GM18861 (cell line): ENCODE measurements at regions not wholly inside any gene's neighbourhood (a gene's known extent, or its start where the extent isn't known, plus 50 kb on each side); places are given as distances from the start of the nearest gene placed in this dataset.

Source experiments
- ATAC-seq: cut with Tn5 transposase; IDR thresholded peaks from one replicate; pipeline ENCODE4 v1.9.1; 2021; ENCODE audit not compliant: unreplicated experiment

DNA sequence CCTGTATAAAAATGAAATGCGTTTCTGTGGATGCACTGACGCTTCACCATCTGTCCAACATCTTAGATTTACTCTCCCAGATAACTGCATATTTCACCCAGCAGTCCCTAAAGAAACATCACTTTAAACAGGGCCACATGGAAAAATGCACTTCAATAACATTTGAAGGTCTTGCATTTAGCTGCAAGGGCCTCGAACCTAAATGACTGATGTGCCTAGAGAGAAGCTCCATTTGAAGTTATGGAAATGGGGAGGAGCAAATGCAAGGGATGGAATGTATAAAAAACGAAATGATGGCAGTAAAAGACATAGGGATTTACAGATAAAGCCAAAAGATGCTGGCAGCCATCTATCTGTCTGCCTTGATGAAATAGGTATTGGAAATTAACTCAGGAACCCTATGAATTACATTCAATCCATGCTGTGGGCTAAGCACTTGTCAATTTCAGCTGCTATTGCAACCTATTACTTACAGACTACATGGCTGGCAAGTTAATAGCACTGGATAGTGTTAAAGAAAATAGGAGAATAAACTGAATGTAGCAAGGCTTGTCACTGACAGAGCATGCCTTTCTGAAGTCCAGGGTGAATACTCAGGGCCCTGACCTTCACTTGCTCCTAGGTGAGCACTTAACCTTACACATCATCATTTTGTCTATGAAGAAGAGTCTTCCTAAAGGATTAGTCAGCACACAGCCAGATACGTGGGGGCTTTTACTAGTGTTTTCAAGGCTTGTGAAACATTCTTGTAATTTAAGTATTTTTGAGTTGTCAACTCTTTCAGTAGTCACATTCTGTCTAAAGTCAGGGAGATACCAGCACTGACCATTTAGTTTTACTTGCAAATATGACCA lies 963.4 kb downstream of the PCDH17 start:
- ATAC-seq = no peak

DNA sequence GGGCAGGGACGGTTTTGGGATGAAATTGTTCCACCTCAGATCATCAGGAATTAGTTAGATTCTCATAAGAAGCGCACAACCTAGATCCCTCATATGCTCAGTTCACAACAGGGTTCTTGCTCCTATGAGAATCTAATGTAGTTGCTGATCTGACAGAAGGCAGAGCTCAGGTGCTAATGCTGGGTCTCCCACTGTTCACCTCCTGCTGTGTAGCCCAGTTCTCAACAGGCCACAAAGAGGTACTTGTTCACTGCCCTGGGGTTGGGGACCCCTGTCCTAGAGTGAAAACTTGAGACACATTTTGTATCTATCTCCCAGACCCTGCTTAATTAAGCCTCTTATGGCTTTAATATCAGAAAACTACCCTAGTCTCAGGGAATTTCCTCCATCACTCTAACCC lies 966.0 kb downstream of the PCDH17 start:
- ATAC-seq = no peak

DNA sequence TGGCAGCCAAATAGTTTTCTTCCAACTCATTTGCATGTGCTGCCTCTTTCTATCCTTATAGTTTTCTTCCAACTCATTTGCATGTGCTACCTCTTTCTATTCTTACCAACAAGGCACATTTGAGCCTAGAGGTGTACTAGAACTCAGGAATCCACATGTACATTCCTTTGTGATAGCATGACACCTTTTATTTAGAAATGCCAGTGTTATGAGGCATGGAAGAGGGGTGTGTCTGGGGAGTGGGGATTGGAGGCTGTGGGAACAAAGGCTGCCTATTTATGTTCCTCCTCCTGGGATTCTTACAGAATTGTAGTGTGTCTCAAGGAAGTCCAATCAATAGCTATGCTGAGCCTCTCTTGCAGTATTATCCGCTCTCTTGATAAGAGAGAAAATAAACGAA lies 966.7 kb downstream of the PCDH17 start:
- no peak for ATAC-seq

DNA sequence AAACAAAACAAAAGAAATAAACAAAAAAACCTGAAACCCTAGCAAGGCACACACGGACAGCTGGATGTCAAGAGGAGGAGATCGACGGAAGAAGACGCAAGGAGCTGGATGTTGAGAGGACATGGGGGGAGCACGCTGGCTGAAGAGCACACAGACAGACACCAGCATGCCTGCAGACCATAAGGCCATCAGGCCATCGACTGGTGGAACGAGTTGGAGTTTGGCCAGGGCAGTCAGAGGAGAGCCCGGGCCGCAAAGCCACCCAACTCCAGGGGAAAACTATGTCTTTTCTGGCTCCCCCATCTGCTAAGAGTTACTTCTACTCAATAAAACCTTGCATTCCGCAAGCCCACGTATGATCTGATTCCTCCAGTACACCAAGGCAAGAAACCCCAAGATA lies 979.6 kb downstream of the PCDH17 start:
- no peak for ATAC-seq

DNA sequence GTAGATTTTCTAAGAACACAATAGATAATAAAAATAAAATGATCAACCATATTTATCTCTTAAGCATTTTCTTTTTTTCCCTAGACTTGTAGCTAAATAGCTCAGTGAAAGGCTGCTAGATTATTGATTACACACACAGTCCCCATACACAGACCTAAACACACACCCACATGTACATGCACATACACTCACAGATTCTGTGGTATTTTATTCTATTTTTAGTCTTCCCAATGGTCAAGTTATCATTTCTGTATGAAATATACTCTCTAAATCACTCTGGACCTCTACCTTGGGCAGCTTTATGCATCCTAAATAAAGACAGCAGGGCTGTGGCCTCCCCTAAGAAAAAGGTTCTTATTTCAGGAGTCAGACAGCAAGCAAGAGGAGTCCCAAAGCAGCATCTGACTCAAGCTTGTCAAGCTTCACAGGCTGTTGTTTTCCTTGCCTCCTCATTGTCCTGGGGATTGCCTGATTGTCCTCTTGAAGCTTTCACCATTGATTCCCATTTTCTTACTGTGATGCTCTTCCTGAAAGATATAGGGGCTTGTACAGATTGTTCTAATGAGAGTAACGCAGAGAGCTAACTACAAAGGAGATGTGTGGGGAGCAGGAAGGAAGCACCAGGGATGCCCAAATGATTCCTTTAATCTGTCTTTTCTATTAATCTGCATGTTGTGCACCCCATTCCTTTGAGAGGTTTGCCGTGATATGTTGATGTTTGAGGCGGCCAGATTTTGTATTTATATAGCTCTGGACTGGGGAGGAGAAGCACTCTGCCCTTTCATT lies 986.5 kb downstream of the PCDH17 start:
- no peak for ATAC-seq

DNA sequence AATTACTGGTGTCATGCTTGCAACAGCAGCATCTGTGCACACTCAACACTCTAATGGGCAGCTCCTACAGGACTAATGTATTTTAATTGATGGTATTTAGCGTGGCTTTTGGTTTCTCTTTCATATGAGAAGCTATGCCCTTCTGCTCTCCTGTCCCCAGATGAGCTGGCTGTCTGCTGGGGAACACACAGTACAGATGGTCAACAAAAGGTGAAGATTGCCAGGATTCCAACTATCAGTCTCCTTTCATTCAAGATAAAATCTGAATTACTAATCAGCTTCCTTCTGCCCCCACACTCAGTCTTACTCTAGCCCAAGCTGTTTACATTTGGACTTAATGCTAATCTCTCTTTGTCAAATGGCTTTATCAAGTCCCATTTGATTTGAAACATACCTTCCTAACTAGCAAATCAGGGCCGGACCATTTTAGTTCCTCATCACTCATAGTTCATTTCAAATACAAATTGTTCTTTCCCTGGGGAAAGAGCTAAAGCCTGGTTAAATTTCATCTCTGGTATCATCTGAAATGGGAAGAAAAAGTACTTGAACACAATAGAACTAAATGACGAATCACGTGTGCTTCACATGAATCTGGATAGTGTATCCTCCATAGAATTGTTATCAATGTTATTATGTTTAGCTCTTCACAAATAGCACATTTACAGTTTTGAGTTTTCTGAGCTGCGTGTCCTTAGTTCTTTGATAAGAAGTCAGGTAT lies 988.0 kb downstream of the PCDH17 start:
- no peak for ATAC-seq

DNA sequence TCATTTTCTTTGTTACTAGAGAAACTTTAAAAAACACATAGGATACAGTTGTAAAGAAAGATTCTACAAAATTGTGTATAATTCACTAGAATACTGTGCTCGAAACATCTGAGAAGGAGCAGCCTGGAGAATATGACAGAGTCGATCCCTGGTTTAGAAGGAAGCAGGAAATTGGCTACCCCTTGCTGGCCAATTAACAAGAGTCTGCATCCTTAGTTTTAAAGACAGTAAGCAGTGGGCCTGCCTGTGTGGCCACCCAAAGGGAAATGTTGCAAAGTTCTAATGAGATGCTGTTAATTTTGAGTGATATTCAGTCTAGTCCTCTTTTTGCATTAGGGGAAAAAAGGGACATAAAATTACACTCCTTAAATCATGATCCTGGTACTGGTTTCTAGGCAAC lies 988.6 kb downstream of the PCDH17 start:
- no peak for ATAC-seq

DNA sequence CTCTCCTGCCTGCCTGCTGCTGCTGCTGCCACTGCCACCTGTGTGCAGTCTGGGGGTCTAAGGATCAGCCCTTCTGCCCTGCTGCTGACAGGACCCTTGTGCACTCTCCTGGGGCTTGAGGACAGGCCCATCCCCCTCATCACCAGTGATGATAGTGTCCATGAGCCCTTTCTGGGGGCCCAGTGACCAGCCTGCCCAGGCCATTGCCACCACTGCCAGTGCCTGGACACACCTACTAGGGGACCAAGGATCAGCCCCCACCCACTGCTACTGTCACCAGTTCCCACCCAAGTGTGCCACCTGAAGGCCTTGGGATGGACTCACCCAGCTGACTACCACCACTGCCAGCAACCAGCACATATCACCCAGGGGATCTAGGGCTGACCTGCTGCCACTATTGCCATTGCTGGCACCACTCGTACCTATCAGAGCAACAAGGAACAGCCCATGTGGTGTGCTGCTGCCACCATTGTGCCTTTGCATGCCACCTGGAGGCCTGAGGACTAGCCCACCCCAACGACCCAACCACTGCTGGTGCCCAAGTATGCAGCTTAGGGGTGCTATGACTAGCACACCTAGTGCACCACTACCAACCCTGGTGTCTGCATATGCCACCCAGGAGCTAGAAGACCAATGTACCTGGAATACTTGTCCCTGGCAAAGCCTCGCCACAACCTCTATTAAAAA lies 994.3 kb downstream of the PCDH17 start:
- ATAC-seq = no peak

DNA sequence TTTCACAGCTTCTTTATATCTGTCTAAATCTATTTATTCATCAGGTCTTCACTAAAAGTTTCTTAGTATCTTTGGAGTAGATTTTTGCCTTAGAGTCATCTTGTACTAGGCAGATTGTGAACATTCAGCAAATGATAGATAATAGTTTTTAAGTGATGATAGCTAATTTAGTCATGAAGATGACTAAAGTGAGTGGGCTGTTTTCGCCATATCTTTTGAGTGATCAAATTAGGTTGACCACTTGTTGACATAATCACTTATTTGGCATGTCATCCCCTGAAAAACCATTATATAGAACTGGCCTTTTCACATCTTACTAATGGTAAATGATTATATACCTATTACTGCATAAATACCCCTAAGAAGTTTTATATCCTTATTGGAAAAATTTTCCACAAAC lies 999.2 kb downstream of the PCDH17 start:
- ATAC-seq = no peak

DNA sequence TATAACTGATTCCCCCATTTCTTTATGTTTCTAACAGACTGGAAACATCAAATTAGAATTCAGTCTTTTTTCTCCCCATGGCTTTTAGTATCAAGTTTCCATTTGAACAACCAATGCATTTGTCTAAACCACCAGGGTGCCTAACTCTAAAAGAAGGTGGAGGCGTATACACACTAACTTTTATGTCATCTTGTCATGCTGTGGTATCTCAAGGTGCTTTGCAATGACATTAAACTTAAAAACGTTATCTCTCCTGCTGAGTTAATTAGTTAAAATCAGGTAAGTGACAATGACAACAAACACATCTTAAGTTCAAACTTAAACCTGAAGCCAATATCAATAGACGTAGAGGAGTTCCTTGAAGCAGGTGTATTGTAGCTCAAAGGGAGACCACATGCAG lies 1001.7 kb downstream of the PCDH17 start:
- ATAC-seq = no peak

DNA sequence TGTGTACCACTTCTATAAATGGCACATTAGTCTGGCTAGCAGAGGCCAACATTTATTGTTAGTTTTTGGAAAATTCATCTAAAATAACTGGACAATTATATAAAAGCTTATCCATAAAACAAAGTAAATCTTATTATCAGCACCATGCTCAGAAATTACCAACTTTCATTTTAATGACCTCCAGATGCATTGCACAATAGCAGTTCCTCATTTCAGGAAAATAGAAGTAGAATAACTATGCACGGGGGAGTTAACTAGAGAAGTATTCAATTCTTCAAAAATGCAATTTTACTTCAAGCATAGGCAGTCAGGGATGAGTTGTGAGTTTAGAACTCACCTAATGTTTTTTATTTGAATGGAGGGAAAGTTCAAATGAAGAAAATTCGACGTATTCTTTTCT lies 1023.5 kb downstream of the PCDH17 start:
- no peak for ATAC-seq

DNA sequence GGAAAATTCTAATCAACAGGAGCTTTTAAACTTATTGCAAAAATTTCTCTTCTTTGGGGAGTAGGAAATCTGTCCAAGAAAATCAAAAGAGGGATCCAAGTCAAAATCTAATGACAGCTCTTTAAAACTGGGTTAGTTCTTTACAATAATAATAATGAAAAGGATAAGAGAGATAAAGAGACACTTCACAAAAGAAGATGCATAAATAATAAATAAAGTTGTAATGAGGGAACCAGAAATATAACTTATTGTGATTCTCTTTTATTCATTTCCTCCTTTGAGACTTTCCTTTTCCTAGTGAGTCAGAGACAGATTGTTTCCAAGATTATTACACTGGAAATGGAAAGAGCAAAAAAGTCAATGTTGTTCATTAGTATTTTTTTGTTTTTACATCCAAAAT lies 1029.3 kb downstream of the PCDH17 start:
- ATAC-seq = no peak

DNA sequence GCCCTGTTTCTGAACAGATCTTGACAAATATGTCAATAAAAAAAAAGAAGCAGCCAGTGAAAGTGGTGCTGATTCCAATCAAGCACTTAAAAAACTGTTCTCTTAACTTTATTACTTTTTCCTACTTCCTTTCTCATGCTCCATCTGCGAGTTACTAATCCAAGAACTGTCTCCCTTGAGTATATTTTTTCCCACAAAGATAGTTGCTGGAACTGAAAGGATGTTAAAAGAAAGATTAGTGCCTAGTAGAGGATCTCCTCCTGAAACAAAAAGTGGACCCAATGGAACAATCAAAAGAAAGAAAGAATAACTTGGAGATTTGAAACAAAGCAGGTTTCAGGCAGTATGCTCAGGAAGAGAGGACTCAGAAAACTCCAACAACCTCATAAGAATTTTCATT lies 1034.8 kb downstream of the PCDH17 start:
- ATAC-seq = no peak

DNA sequence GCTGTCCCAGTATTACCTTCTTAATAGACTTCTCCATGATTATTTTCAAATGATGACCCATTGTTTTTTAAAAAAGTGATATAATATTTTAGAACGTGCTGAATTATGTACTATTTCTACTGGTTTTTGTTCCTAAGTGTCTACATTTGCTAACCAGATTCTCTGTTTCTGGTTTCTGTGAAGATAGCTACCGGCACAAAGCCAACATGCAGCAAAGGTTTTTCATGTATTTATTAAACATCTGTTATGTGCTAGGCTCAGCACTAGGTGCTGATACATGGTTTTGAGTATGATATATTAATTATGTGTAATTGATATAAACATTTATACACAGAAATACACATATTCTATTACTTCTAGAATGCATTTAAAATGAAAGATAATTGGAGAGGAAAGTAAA lies 1035.6 kb downstream of the PCDH17 start:
- ATAC-seq = no peak

DNA sequence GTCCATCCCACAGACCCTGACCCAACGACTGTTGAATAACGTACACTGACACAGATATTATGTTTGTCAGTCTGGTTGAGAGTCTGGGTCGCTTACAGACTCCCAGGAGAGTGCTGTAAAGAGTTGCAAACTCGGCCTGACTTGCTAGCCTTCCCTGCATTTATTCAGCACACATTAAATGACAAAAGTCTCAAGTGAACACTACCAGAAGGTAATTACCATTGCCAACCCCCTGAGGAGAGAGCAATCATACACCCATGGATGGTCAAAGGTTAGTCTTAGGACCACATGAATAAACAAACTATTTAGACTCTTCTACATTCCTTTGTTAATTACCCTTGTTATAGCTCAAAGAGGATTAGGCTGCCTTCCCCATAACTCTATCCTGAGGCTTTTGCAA lies 1048.6 kb downstream of the PCDH17 start:
- no peak for ATAC-seq

DNA sequence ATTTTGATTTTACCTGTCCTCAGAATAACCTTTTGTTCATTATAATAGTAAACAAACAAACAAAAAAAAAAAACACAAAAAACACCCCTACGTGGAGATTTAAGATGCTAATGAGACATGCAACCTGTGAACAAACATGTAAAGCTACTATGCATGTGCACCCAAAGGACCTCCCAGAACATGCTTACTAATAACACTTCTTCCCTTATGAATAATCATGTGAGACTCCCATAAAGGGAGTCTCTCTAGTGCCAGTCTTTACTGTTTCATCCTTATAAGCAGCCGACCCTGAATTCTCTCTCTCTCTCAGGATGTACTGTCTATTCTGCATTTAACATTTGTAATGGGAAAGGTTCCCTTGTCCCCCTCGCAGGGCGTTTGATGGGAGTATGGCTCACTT lies 1051.1 kb downstream of the PCDH17 start:
- ATAC-seq = no peak

DNA sequence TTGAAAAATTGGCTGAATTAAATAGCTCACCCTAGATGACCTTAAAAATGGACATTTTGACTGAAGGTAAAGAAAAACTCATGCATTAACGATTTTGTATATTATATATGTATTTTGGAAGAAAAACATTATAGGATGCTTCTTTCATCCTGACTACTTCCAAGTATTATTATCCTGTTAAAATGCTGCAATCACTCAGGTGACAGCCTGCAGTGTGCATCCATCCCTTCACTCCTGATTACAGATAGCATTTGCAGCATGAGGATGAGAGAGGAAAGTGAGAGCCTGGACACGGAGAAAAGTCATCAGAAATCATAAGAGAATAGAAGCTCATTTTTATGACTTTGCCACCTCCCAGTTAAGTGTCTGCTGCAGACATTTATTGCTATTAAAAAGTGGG lies 1055.6 kb downstream of the PCDH17 start:
- ATAC-seq = no peak

DNA sequence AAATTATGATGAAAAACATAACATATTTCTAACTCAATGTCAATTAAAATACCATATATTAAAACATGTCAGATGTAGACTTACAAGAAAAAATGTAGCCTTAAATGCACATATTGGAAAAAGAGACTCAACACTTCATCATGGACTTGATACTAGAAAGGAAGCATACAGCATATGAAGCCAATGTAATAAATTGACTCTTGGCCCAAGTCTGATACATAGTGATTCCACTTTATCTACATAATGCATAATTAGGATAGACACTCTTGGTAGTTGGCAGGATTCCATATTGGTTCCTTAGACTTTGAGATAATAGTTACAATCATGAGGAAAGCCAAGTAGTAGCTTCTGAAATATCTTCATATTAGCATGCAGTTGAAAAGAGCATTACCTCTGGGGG lies 1067.0 kb downstream of the PCDH17 start:
- no peak for ATAC-seq

DNA sequence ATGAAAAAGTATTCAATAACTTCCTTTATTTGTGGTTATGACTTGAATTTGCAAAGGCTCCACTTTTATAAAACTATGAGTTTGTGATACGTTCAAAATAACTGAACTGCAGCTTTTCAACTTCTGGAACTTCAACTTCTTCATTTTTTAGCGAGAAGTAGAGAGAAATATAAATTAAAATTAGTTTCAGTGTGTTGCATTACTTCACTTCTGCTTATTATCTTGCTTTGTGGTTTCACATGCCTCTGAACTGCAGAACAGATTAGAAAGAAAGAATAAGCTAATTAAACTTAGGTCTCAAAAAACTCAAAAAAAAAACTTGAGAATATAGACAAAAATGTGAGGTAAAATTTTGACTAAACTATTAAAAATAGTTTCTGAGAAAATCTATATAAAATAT lies 1073.4 kb downstream of the PCDH17 start:
- no peak for ATAC-seq

DNA sequence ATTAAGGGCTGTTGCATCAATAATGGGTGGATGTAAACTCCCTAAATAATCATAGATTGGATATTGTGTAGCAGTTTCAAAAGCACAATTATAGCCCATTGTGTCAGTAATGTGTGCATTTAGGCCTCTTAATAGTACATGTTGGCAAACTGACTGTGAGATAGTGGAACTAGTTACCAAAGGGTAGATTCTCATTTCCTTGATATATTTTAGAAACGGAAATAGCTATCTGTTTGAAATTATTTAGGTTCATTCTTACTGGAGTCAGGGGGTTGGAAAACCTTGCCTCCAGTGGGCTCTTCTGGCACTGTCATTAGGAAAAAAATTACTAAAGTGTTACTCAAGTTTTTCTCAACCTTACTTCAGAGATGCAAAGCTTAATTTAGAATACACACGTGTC lies 1074.9 kb downstream of the PCDH17 start:
- ATAC-seq = no peak

DNA sequence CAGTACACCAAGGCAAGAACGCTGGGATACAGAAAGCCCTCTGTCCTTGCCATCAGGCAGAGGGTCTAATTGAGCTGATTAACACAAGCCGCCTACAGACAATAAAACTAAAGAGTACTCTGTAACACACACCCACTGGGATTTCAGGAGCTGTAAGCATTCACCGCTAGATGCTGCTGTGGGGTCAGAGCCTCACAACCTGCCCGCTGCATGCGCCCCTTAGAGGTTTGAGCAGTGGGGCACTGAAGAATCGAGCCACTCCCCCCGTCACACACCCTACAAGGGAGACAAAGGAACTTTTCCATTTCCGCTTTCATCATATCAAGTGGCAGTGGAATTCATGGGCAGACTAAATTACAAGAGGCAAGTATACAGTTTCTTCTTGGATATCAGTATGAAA lies 1080.6 kb downstream of the PCDH17 start:
- ATAC-seq = no peak
